ENCODE measurements at regions not wholly inside any gene's neighbourhood (a gene's known extent, or its start where the extent isn't known, plus 50 kb on each side); places are given as distances from the start of the nearest gene placed in this dataset.

GRCh38 chr1:219385787-219386427 lies 212.2 kb downstream of the LYPLAL1 start:
- POLR2A ChIA-PET (ENCODE audit: low non-redundant PET), result no interaction called here
- Histone ChIP-seq H3K27me3 (replicated peaks; ENCODE audit: insufficient read depth, low read depth, low read length, poor library complexity) (peaks cover 31% of the 10 kb centered on the region), H3K4me1 (ENCODE audit: insufficient read depth, low read length, poor library complexity, severe bottlenecking) (no peaks in the 10 kb centered on the region), H3K36me3 (ENCODE audit: insufficient read depth, low read length, poor library complexity, severe bottlenecking) (no peaks in the 10 kb centered on the region), H3K9me3 (ENCODE audit: low read depth, low read length, poor library complexity, severe bottlenecking) (no peaks in the 10 kb centered on the region), H3K4me3 (ENCODE audit: low read depth, low read length, poor library complexity, severe bottlenecking) (no peak overlapping the region), H3K27ac (ENCODE audit: low read depth, low read length, poor library complexity, severe bottlenecking) (no peak overlapping the region)
- BruUV-seq (replicated peaks), result no TSS peak
- CTCF ChIA-PET, result no interaction called here
- TF ChIP-seq EZH2 (IDR thresholded peaks at IDR 0.05; ENCODE audit: borderline replicate concordance, low read depth, low read length, poor library complexity, severe bottlenecking) (no peak), CTCF (conservative IDR thresholded peaks at IDR 0.05; ENCODE audit: low read depth, low read length) (peak; percentile 84)
- intact Hi-C loops (cut with micrococcal nuclease; ENCODE audit: unreplicated experiment), result loop anchor here (2.0 to 5.0 kb wide), 2 partner anchors 181 to 1054 kb away; no protein-coding TSS in a partner anchor
- peak; percentile 69 for DNase-seq (ENCODE audit: low spot score)

DNA sequence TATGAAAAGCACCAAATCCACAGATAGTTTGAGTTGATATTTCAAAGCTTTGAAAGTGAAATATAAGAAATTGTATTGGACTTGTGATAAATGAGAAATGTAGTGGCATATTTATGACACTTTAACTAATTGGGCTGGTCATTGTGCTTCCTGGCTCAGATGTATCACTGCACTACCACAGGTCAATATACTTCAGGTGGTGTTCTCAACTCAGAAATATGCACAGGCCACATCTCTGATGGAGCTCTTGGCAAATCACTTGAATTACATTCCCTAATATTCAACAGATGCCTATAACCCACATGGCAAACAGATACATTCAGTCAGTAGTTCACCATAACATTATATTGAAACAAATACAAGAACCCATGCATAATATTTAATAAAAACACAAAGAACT lies 209.6 kb downstream of the LYPLAL1 start:
- H3K27ac ChIP-seq (ENCODE audit: low read depth, low read length, poor library complexity, severe bottlenecking), result no peak overlapping the region
- TF ChIP-seq EZH2 (IDR thresholded peaks at IDR 0.05; ENCODE audit: borderline replicate concordance, low read depth, low read length, poor library complexity, severe bottlenecking) (no peak), CTCF (conservative IDR thresholded peaks at IDR 0.05; ENCODE audit: low read depth, low read length) (no peak)
- intact Hi-C loops (cut with micrococcal nuclease; ENCODE audit: unreplicated experiment), result no loop called here
- CTCF ChIA-PET, result no interaction called here
- H3K9me3 ChIP-seq (ENCODE audit: low read depth, low read length, poor library complexity, severe bottlenecking), result no peaks in the 10 kb centered on the region
- no peak overlapping the region for H3K4me3 ChIP-seq (ENCODE audit: low read depth, low read length, poor library complexity, severe bottlenecking)
- POLR2A ChIA-PET (ENCODE audit: low non-redundant PET), result no interaction called here
- no peaks in the 10 kb centered on the region for H3K36me3 ChIP-seq (ENCODE audit: insufficient read depth, low read length, poor library complexity, severe bottlenecking)
- BruUV-seq (replicated peaks), result no TSS peak
- no peaks in the 10 kb centered on the region for H3K4me1 ChIP-seq (ENCODE audit: insufficient read depth, low read length, poor library complexity, severe bottlenecking)
- H3K27me3 ChIP-seq (replicated peaks; ENCODE audit: insufficient read depth, low read depth, low read length, poor library complexity), result peaks cover 8% of the 10 kb centered on the region
- no peak for DNase-seq (ENCODE audit: low spot score)

GRCh38 chr1:219381396-219381795 lies 207.7 kb downstream of the LYPLAL1 start:
- H3K36me3 ChIP-seq (ENCODE audit: insufficient read depth, low read length, poor library complexity, severe bottlenecking), result no peaks in the 10 kb centered on the region
- no peaks in the 10 kb centered on the region for H3K4me1 ChIP-seq (ENCODE audit: insufficient read depth, low read length, poor library complexity, severe bottlenecking)
- no peak overlapping the region for H3K27ac ChIP-seq (ENCODE audit: low read depth, low read length, poor library complexity, severe bottlenecking)
- H3K9me3 ChIP-seq (ENCODE audit: low read depth, low read length, poor library complexity, severe bottlenecking), result no peaks in the 10 kb centered on the region
- intact Hi-C loops (cut with micrococcal nuclease; ENCODE audit: unreplicated experiment), result no loop called here
- H3K4me3 ChIP-seq (ENCODE audit: low read depth, low read length, poor library complexity, severe bottlenecking), result no peak overlapping the region
- ChIA-PET CTCF (no interaction called here), POLR2A (ENCODE audit: low non-redundant PET) (no interaction called here)
- peaks cover 3% of the 10 kb centered on the region for H3K27me3 ChIP-seq (replicated peaks; ENCODE audit: insufficient read depth, low read depth, low read length, poor library complexity)
- no TSS peak for BruUV-seq (replicated peaks)
- DNase-seq (ENCODE audit: low spot score), result no peak
- TF ChIP-seq CTCF (conservative IDR thresholded peaks at IDR 0.05; ENCODE audit: low read depth, low read length) (no peak), EZH2 (IDR thresholded peaks at IDR 0.05; ENCODE audit: borderline replicate concordance, low read depth, low read length, poor library complexity, severe bottlenecking) (no peak)
